ENCODE measurements at regions not wholly inside any gene's neighbourhood (a gene's known extent, or its start where the extent isn't known, plus 50 kb on each side); places are given as distances from the start of the nearest gene placed in this dataset.

DNA sequence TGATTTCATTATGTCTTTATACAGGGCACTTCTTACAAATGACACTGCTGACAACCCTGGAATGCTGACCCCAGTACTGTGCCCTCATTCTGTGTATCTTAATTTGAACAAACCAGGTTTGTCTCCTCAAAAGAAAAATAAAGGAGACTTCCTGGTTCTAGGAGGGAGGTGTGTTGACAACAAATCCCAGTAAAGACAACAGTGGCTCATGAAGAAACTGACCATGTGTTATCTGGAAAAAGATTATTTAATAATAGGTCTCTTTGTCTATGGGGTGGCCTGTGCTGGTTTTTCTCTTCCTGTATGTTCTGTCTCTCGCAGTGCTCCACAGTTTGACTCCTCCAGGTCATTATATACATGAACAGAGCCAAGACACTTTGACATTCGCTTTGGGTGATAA is 454.6 kb downstream of the LMO4 start:
- DNase-seq (ENCODE audit: low read depth), result no peak

DNA sequence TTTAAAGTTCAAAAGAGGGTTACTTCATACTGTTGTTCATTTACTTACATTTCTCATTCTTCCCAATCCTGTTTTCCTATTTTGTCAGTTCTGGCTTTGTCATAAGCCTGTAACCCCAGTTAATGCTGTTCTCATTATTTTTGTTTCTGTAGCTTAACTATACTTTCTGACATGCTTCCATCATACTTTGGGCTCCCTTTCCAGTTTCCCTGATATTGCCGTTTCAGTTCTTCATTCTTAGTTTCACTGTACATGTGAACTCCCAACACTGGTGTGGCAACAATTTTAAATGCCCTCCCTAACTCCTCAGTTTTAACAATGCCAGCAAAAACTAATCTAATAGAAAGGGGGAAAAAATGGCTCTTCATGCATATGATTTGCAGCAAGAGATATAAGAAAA is 456.7 kb downstream of the LMO4 start:
- DNase-seq (ENCODE audit: low read depth), result no peak

DNA sequence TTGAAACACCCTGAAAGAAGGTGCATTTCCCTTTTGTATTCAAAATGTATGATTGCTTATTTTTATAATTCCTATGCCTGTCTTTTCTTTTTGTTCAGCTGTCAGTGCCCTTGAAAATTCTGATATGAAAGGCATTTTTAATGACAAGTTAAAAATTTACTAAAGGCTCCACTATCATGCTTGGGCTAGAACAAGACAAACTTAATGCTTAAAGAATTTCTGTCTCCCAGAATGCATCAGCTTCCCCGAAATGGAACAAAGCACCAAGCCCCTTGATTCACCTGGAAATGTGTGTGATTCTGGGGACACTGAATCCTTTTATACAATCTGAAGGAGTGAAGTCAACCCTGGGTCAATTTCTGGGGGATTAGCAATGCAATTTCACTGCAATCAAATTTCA is 457.5 kb downstream of the LMO4 start:
- no peak for DNase-seq (ENCODE audit: low read depth)

- DNase-seq (ENCODE audit: low read depth), result no peak
These were observed 458.3 kb downstream of the LMO4 start for GRCh38 chr1:87786861-87787545.

- no peak for DNase-seq (ENCODE audit: low read depth)
These were observed 458.9 kb downstream of the LMO4 start for GRCh38 chr1:87787551-87787950.

GRCh38 chr1:87790756-87791155 is 462.1 kb downstream of the LMO4 start:
- no peak for DNase-seq (ENCODE audit: low read depth)

- DNase-seq (ENCODE audit: low read depth), result no peak
These were observed 463.5 kb downstream of the LMO4 start for GRCh38 chr1:87791931-87792740.

DNA sequence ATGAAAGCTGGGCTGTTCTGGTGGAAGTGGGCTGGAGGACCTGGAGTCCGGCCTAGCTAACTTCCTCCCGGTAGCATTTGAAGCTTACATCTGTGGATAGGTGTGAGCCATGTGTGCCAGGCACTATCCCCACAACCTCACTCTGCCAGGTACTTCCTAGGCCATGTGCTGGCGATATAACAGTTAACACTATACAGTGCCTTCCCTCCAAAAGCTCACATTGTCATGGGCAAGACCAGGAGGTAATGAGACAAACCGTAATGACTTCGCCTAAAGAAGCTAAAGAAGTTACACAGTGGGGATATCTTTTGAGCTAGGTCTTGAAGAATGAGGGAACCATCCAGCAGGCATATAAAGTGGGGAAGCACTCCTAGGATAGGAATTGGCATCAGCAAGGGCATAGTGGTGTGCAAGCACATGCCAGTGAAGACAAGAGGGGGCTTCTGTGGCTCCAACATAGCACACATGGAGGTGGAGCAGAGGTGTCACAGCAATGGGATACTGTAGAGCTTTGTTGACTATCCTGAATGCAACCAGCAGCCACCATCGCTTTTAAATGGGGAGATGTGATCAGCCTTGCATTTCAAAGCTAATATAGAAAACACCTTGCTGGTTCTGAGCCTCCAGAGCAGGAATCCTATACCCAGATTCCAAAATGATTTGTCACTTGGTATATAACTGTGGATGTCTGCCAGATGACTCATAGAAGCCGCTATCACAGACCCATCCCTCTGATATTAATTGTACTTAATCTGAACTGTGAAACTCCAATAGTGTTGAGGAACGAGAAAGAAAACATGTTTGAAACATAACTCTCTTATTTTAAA is 466.3 kb downstream of the LMO4 start:
- no peak for DNase-seq (ENCODE audit: low read depth)

GRCh38 chr1:87795615-87796337 is 467.1 kb downstream of the LMO4 start:
- DNase-seq (ENCODE audit: low read depth), result no peak

DNA sequence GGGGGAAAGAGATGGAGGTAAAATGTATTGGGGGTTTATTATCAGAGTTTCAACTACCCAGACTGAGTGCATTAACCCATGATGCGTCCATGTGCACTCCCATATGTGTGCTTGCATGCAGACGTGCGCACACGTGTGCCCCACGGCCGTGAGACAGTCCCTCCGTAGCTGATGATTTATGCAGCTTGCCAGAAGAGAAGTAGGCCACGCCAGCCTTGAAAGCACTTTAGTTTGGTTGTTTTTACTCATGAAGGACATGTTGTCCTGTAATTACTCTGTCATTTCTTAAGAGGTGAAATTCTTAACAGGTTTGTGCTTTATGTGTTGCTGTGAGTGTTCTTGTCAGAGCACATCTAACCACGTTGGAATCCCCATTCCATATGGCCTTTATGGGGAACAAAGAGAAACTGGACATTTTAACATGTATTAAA is 467.8 kb downstream of the LMO4 start:
- no peak for DNase-seq (ENCODE audit: low read depth)

GRCh38 chr1:87799451-87799850 is 470.8 kb downstream of the LMO4 start:
- no peak for DNase-seq (ENCODE audit: low read depth)

- no peak for DNase-seq (ENCODE audit: low read depth)
These were observed 471.3 kb downstream of the LMO4 start for GRCh38 chr1:87800006-87800405.

- no peak for DNase-seq (ENCODE audit: low read depth)
These were observed 474.7 kb downstream of the LMO4 start for GRCh38 chr1:87803375-87803774.

GRCh38 chr1:87804128-87804527 is 475.4 kb downstream of the LMO4 start:
- no peak for DNase-seq (ENCODE audit: low read depth)

DNA sequence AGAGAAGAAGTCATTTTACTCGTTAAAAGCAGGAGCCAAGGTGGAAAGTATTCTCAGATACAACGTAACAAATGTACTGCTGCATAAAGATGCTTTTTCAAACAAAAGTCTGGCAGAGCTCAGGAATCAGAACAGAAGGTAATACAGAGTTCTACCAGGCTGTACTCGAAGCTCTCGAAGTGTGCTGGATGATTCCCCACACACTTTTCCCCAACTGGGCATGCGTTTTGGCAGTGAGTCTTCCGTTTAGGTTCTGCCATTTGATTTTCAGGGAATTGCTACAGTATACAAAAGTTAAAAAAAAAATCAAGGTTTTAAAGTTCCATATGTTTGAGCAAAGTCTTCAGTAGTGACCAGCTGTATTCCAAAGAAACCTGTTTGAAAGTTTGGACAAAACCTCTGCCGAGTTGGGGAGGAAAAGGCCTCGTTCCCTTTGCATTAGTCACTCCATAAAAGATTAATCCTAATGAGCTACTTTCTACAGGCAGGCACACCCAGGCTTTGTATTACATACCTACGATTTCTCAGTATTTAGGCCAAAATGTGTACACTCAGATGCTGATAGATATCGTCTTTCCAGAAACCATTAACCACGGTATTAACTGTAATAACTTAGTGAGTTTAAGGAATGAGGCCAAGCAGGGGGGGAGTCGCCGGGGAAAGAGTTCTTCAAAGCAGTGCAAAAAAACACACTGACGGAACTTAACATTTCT is 477.1 kb downstream of the LMO4 start:
- no peak for DNase-seq (ENCODE audit: low read depth)

DNA sequence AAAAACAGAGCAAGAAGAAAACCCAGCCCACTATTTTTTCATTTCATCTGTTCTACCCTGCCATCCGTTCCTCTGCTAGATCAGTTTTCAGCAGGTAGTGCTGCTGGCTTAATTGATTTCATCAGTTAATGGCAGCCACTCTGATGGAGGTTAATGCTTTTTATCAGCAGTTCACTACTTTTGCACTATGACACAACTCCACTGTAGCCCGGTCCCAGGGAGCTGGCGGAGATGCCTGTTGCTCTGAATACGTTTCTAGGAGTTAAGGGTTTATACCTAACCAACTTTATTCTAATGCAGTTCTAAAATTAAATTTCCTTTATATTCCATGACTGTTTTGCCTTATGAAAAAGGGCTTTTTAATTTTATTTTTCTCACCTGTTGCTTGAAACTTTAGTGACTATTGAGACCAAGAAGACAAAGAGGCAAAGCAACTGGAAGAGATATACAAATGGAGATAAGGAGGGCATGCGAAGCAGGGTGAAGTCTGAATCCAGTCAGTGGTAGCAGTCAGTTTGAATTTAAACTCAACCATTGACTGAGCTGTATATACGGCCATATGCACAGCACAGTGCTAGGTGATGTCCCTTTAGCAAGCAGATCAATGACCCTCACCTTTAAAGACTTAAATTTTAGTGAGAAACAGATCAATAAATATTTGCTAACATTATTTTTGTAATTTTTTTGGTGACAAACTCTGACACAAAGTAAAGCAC is 477.9 kb downstream of the LMO4 start:
- no peak for DNase-seq (ENCODE audit: low read depth)

DNA sequence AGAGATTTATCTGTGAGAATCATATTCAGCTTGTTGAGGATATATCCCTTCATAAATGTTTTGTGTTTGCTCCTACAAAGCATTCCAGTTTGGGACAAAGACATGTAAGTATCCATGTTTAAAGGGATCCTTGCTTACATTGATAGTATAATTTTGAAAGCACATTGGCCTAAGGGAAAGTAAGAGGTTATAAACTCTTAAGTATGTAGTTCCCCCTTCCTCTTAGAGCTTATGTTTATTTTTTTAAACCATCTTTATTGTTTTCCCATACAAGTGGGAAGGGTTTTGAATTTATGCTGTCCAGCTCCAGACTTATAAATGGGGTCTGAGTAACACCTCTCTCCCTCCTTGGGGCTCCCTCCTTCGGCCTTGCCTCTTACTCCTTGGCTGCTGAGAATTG is 481.5 kb downstream of the LMO4 start:
- no peak for DNase-seq (ENCODE audit: low read depth)

- DNase-seq (ENCODE audit: low read depth), result no peak
These were observed 484.3 kb downstream of the LMO4 start for GRCh38 chr1:87812871-87813577.

- DNase-seq (ENCODE audit: low read depth), result no peak
These were observed 485.9 kb downstream of the LMO4 start for GRCh38 chr1:87814573-87814972.

DNA sequence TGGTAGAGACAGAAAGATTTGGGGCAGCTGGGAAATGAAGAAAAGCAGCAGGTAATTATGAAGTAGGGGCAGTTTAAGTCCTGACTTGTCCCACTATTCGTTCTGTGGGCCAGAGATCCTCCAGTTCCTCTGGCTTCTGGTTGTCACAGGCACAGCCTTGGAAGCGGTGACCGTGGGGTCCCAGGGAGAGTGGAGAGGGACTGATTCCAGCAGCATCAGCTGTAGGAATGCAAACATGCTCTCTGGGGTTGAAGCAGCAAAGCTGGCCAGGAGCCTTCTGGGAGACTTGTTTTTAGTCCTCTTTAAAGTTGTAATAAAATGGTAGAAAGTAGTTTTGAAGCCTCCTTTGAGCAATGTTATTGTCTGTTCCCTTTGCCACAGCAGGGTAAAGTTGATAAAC is 488.0 kb downstream of the LMO4 start:
- no peak for DNase-seq (ENCODE audit: low read depth)
